ENCODE measurements at regions not wholly inside any gene's neighbourhood (a gene's known extent, or its start where the extent isn't known, plus 50 kb on each side); places are given as distances from the start of the nearest gene placed in this dataset.

DNA sequence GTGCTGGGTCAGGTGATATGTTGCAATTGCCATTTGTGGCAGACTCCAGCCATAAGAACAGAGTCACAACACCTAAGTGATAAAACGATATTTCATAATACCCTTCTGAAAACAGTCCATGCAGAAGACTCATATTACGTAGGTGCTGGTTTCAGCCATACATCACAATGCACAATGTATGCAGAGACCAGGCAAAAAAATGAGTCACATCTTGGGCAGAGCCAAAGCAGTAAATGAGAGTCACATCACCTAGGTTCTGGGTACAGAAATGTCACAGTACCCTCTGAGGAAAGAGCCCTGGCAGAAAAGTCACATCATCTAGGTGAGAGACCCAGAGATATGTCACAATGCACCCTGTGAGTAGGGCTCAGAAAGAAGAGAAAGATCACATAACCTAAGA is 125.2 kb upstream of the ZNF91 start:
- Histone ChIP-seq H3K9me3 (peaks cover 33% of the 10 kb centered on the region), H3K4me1 (no peaks in the 10 kb centered on the region), H3K4me2 (no peak overlapping the region), H3K27ac (no peak overlapping the region), H3K4me3 (no peak overlapping the region)
- TF ChIP-seq CBX2 (IDR thresholded peaks at IDR 0.05; ENCODE audit: borderline replicate concordance, low read depth), result no peak
- TF ChIP-seq, protein P1, sequence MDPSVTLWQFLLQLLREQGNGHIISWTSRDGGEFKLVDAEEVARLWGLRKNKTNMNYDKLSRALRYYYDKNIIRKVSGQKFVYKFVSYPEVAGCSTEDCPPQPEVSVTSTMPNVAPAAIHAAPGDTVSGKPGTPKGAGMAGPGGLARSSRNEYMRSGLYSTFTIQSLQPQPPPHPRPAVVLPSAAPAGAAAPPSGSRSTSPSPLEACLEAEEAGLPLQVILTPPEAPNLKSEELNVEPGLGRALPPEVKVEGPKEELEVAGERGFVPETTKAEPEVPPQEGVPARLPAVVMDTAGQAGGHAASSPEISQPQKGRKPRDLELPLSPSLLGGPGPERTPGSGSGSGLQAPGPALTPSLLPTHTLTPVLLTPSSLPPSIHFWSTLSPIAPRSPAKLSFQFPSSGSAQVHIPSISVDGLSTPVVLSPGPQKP (IDR thresholded peaks at IDR 0.05; ENCODE audit: low read depth, low read length), result no peak
- no peak for TF ChIP-seq CBX8 (IDR thresholded peaks at IDR 0.05)
- TF ChIP-seq HDAC2 (IDR thresholded peaks at IDR 0.05), result no peak
- TF ChIP-seq, protein P2, sequence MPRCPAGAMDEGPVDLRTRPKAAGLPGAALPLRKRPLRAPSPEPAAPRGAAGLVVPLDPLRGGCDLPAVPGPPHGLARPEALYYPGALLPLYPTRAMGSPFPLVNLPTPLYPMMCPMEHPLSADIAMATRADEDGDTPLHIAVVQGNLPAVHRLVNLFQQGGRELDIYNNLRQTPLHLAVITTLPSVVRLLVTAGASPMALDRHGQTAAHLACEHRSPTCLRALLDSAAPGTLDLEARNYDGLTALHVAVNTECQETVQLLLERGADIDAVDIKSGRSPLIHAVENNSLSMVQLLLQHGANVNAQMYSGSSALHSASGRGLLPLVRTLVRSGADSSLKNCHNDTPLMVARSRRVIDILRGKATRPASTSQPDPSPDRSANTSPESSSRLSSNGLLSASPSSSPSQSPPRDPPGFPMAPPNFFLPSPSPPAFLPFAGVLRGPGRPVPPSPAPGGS (IDR thresholded peaks at IDR 0.05), result no peak
- no peak for TF ChIP-seq RARB (CRISPR knock-in tag; IDR thresholded peaks at IDR 0.05)
- TF ChIP-seq ZFP36 (IDR thresholded peaks at IDR 0.05; ENCODE audit: borderline replicate concordance, partially characterized antibody), result no peak
- TF ChIP-seq MAFK (IDR thresholded peaks at IDR 0.05; ENCODE audit: partially characterized antibody), result no peak
- TF ChIP-seq, protein P3, sequence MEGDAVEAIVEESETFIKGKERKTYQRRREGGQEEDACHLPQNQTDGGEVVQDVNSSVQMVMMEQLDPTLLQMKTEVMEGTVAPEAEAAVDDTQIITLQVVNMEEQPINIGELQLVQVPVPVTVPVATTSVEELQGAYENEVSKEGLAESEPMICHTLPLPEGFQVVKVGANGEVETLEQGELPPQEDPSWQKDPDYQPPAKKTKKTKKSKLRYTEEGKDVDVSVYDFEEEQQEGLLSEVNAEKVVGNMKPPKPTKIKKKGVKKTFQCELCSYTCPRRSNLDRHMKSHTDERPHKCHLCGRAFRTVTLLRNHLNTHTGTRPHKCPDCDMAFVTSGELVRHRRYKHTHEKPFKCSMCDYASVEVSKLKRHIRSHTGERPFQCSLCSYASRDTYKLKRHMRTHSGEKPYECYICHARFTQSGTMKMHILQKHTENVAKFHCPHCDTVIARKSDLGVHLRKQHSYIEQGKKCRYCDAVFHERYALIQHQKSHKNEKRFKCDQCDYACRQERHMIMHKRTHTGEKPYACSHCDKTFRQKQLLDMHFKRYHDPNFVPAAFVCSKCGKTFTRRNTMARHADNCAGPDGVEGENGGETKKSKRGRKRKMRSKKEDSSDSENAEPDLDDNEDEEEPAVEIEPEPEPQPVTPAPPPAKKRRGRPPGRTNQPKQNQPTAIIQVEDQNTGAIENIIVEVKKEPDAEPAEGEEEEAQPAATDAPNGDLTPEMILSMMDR (IDR thresholded peaks at IDR 0.05), result no peak
- TF ChIP-seq CHD2 (IDR thresholded peaks at IDR 0.05; ENCODE audit: low read length, partially characterized antibody), result no peak
- TF ChIP-seq NFE2L2 (conservative IDR thresholded peaks at IDR 0.05; ENCODE audit: low read length), result no peak
- FAIRE-seq (no peak), DNase-seq (ENCODE audit: low read depth in 1 of 2, low spot score in 1 of 2) (no peak), ATAC-seq (no peak)
- ChIA-PET POLR2A (no interaction called here), CTCF (no interaction called here)
- WGBS (ENCODE audit: missing lambda C conversion rate), result 2% methylated on average over 2 of the region's 2 CpGs

DNA sequence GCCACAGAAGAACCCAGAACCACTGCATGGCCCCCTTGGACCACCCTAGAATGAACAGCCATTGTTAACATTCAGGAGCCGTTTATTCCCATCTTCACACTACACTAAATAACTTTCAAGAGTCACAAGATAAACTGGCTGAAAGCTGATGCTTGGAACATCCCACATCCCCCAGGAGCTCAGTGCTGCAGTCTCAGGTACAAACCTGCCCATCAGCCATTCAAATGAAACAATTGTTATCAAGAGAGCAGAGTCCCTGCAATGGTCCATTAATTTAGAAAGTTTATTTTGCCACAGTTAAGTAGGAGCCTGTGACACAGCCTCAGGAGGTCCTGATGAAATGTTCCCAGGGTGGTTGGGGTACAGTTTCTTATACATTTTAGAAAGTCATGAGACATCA is 123.8 kb upstream of the ZNF91 start:
- H3K9me3 ChIP-seq, result peaks cover 28% of the 10 kb centered on the region
- no peak for ATAC-seq
- H3K27ac ChIP-seq, result no peak overlapping the region
- ChIA-PET POLR2A (no interaction called here), CTCF (no interaction called here)
- WGBS (ENCODE audit: missing lambda C conversion rate), result 0% methylated on average over 1 of the region's 1 CpG
- no peak overlapping the region for H3K4me2 ChIP-seq
- H3K4me3 ChIP-seq, result no peak overlapping the region
- H3K4me1 ChIP-seq, result no peaks in the 10 kb centered on the region
- DNase-seq (ENCODE audit: low read depth in 1 of 2, low spot score in 1 of 2), result no peak
- TF ChIP-seq ZSCAN20 (CRISPR knock-in tag; IDR thresholded peaks at IDR 0.05), result no peak
- no peak for TF ChIP-seq ZC3H11A (IDR thresholded peaks at IDR 0.05)
- TF ChIP-seq, protein P1 (IDR thresholded peaks at IDR 0.05; ENCODE audit: low read depth, low read length), result no peak
- TF ChIP-seq KDM1A (IDR thresholded peaks at IDR 0.05; ENCODE audit: low read depth), result no peak
- TF ChIP-seq NPAS2 (CRISPR knock-in tag; IDR thresholded peaks at IDR 0.05; ENCODE audit: borderline replicate concordance), result no peak
- TF ChIP-seq, protein P4, sequence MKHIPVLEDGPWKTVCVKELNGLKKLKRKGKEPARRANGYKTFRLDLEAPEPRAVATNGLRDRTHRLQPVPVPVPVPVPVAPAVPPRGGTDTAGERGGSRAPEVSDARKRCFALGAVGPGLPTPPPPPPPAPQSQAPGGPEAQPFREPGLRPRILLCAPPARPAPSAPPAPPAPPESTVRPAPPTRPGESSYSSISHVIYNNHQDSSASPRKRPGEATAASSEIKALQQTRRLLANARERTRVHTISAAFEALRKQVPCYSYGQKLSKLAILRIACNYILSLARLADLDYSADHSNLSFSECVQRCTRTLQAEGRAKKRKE (CRISPR knock-in tag; IDR thresholded peaks at IDR 0.05; ENCODE audit: low read depth), result no peak
- TF ChIP-seq, protein P5, sequence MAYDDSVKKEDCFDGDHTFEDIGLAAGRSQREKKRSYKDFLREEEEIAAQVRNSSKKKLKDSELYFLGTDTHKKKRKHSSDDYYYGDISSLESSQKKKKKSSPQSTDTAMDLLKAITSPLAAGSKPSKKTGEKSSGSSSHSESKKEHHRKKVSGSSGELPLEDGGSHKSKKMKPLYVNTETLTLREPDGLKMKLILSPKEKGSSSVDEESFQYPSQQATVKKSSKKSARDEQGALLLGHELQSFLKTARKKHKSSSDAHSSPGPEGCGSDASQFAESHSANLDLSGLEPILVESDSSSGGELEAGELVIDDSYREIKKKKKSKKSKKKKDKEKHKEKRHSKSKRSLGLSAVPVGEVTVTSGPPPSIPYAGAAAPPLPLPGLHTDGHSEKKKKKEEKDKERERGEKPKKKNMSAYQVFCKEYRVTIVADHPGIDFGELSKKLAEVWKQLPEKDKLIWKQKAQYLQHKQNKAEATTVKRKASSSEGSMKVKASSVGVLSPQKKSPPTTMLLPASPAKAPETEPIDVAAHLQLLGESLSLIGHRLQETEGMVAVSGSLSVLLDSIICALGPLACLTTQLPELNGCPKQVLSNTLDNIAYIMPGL (CRISPR knock-in tag; IDR thresholded peaks at IDR 0.05; ENCODE audit: borderline replicate concordance), result no peak
- no peak for TF ChIP-seq CBX2 (IDR thresholded peaks at IDR 0.05; ENCODE audit: borderline replicate concordance, low read depth)
- no peak for TF ChIP-seq BHLHE40 (IDR thresholded peaks at IDR 0.05; ENCODE audit: low read depth, low read length)
- TF ChIP-seq EHF (CRISPR knock-in tag; IDR thresholded peaks at IDR 0.05), result no peak
- TF ChIP-seq JUN (IDR thresholded peaks at IDR 0.05), result no peak
- TF ChIP-seq, protein P3 (IDR thresholded peaks at IDR 0.05), result no peak
- TF ChIP-seq HDAC2 (IDR thresholded peaks at IDR 0.05), result no peak
- no peak for TF ChIP-seq RARB (CRISPR knock-in tag; IDR thresholded peaks at IDR 0.05)
- TF ChIP-seq RFX5 (IDR thresholded peaks at IDR 0.05), result no peak
- TF ChIP-seq, protein P6, sequence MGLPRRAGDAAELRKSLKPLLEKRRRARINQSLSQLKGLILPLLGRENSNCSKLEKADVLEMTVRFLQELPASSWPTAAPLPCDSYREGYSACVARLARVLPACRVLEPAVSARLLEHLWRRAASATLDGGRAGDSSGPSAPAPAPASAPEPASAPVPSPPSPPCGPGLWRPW (IDR thresholded peaks at IDR 0.05), result no peak
- no peak for FAIRE-seq

Data from A549 (cell line).